LoVo (cell line): ENCODE measurements at regions not wholly inside any gene's neighbourhood (a gene's known extent, or its start where the extent isn't known, plus 50 kb on each side); places are given as distances from the start of the nearest gene placed in this dataset.

ENCODE experiments used
- DNase-seq: peaks from one replicate; pipeline ENCODE4 v3.0.0-alpha.2; 2016; ENCODE audit warnings: low spot score

GRCh38 chr7:135731-136645 is 56.4 kb upstream of the FAM20C start:
- no peak for DNase-seq

GRCh38 chr7:137094-137891 is 55.1 kb upstream of the FAM20C start:
- DNase-seq = no peak

- DNase-seq = no peak
Measured at GRCh38 chr7:139131-139530, 53.2 kb upstream of the FAM20C start.

- no peak for DNase-seq
Measured at GRCh38 chr7:139561-140243, 52.7 kb upstream of the FAM20C start.

GRCh38 chr7:140996-141395 is 51.4 kb upstream of the FAM20C start:
- no peak for DNase-seq

GRCh38 chr7:142248-142941 is 50.0 kb upstream of the FAM20C start:
- DNase-seq = no peak
